ENCODE measurements at regions not wholly inside any gene's neighbourhood (a gene's known extent, or its start where the extent isn't known, plus 50 kb on each side); places are given as distances from the start of the nearest gene placed in this dataset.

GRCh38 chr16:52004343-52004742 lies 542.6 kb downstream of the TOX3 start:
- no TSS peak for BruUV-seq (replicated peaks)
- Histone ChIP-seq H2AFZ (no peak overlapping the region), H3K27me3 (ENCODE audit: insufficient read depth, low read depth) (no peaks in the 10 kb centered on the region), H3K4me3 (no peak overlapping the region), H3K27ac (no peak overlapping the region), H3K9me2 (ENCODE audit: insufficient read depth) (no peaks in the 10 kb centered on the region), H3K36me3 (ENCODE audit: low read depth) (no peaks in the 10 kb centered on the region), H3K79me2 (ENCODE audit: low read depth) (no peaks in the 10 kb centered on the region), H4K20me1 (ENCODE audit: insufficient read depth) (no peaks in the 10 kb centered on the region), H3K9me3 (ENCODE audit: insufficient read depth, low read depth) (no peaks in the 10 kb centered on the region), H3F3A (ENCODE audit: insufficient read depth, low read depth) (no peaks in the 10 kb centered on the region), H3K4me2 (no peak overlapping the region), H3K4me1 (replicated peaks; ENCODE audit: insufficient read depth) (no peaks in the 10 kb centered on the region)
- intact Hi-C loops (cut with micrococcal nuclease; ENCODE audit: unreplicated experiment) = no loop called here
- no peak for DNase-seq
- ChIA-PET POLR2A (ENCODE audit: unreplicated experiment) (no interaction called here), CTCF (no interaction called here)
- TF ChIP-seq CTCF (conservative IDR thresholded peaks at IDR 0.05) (no peak), EZH2 (IDR thresholded peaks at IDR 0.05; ENCODE audit: low read depth) (no peak)

- no peaks in the 10 kb centered on the region for H3K9me2 ChIP-seq (ENCODE audit: insufficient read depth)
- H2AFZ ChIP-seq = no peak overlapping the region
- no TSS peak for BruUV-seq (replicated peaks)
- H3K4me3 ChIP-seq = no peak overlapping the region
- no peaks in the 10 kb centered on the region for H3K79me2 ChIP-seq (ENCODE audit: low read depth)
- H4K20me1 ChIP-seq (ENCODE audit: insufficient read depth) = no peaks in the 10 kb centered on the region
- H3F3A ChIP-seq (ENCODE audit: insufficient read depth, low read depth) = no peaks in the 10 kb centered on the region
- DNase-seq = no peak
- H3K27ac ChIP-seq = no peak overlapping the region
- ChIA-PET POLR2A (ENCODE audit: unreplicated experiment) (no interaction called here), CTCF (no interaction called here)
- intact Hi-C loops (cut with micrococcal nuclease; ENCODE audit: unreplicated experiment) = no loop called here
- H3K36me3 ChIP-seq (ENCODE audit: low read depth) = no peaks in the 10 kb centered on the region
- no peaks in the 10 kb centered on the region for H3K27me3 ChIP-seq (ENCODE audit: insufficient read depth, low read depth)
- no peaks in the 10 kb centered on the region for H3K9me3 ChIP-seq (ENCODE audit: insufficient read depth, low read depth)
- TF ChIP-seq CTCF (conservative IDR thresholded peaks at IDR 0.05) (no peak), EZH2 (IDR thresholded peaks at IDR 0.05; ENCODE audit: low read depth) (no peak)
- no peak overlapping the region for H3K4me2 ChIP-seq
- H3K4me1 ChIP-seq (replicated peaks; ENCODE audit: insufficient read depth) = no peaks in the 10 kb centered on the region
Measured at GRCh38 chr16:52002026-52002425, 544.9 kb downstream of the TOX3 start.

- Histone ChIP-seq H4K20me1 (ENCODE audit: insufficient read depth) (no peaks in the 10 kb centered on the region), H3K27ac (no peak overlapping the region), H3K27me3 (ENCODE audit: insufficient read depth, low read depth) (no peaks in the 10 kb centered on the region), H3K9me2 (ENCODE audit: insufficient read depth) (no peaks in the 10 kb centered on the region), H3K9me3 (ENCODE audit: insufficient read depth, low read depth) (no peaks in the 10 kb centered on the region), H3K4me1 (replicated peaks; ENCODE audit: insufficient read depth) (no peaks in the 10 kb centered on the region), H3K79me2 (ENCODE audit: low read depth) (no peaks in the 10 kb centered on the region), H3K4me2 (no peak overlapping the region), H3K4me3 (no peak overlapping the region), H3K36me3 (ENCODE audit: low read depth) (no peaks in the 10 kb centered on the region), H2AFZ (no peak overlapping the region), H3F3A (ENCODE audit: insufficient read depth, low read depth) (peaks cover 3% of the 10 kb centered on the region; the same call in 1 of the 2 replicates)
- no peak for DNase-seq
- ChIA-PET CTCF (no interaction called here), POLR2A (ENCODE audit: unreplicated experiment) (no interaction called here)
- TF ChIP-seq CTCF (conservative IDR thresholded peaks at IDR 0.05) = no peak
- no peak for TF ChIP-seq EZH2 (IDR thresholded peaks at IDR 0.05; ENCODE audit: low read depth)
- no TSS peak for BruUV-seq (replicated peaks)
- intact Hi-C loops (cut with micrococcal nuclease; ENCODE audit: unreplicated experiment) = no loop called here
Measured at GRCh38 chr16:51996516-51996915, 550.4 kb downstream of the TOX3 start.
